Pancreas (tissue), 10 donors: ENCODE measurements at regions not wholly inside any gene's neighbourhood (a gene's known extent, or its start where the extent isn't known, plus 50 kb on each side); places are given as distances from the start of the nearest gene placed in this dataset.

Experiments used
- ATAC-seq, 4 donors: fragments of 200-7000 bp; cut with Tn5 transposase; one replicate each; pipeline versions ENCODE4 v1.8.0 to v1.9.1; 2020; ENCODE audit warnings: mild to moderate bottlenecking in 4 of 4, moderate library complexity in 4 of 4
- DNase-seq, 6 donors: peaks; one replicate each; pipeline ENCODE4 v3.0.0-alpha.2; 2020
- FAIRE-seq: peaks from 2 replicates; lab custom pipeline; 2012; peaks lifted over from hg19 to GRCh38; lab: Jason Lieb, UNC
- H3K27ac ChIP-seq, 4 donors: fragments of 200-600 bp; sonication (generic); 1 replicate in 3 of 4; 2 replicates in 1 of 4; pipeline versions ENCODE4 v1.5.0 to v1.8.0; 2020
- H3K27me3 ChIP-seq, 4 donors: fragments of 200-600 bp; one replicate each; pipeline ENCODE4 v1.8.0; 2021
- H3K36me3 ChIP-seq, 3 donors: fragments of 200-600 bp; sonication (generic) in 1 of 3; one replicate each; pipeline versions ENCODE4 v1.5.0 to v1.8.0; 2020 to 2021
- H3K4me1 ChIP-seq, 3 donors: fragments of 200-600 bp; one replicate each; pipeline ENCODE4 v1.8.0; 2021
- H3K4me3 ChIP-seq, 4 donors: fragments of 200-600 bp; sonication (generic) in 2 of 4; one replicate each; pipeline versions ENCODE4 v1.5.0 to v1.8.0; 2020 to 2021
- H3K9me3 ChIP-seq, 4 donors: fragments of 200-600 bp; one replicate each; pipeline ENCODE4 v1.8.0; 2021
- WGBS, 2 donors: extraction: QIAGEN DNeasy Blood & Tissue Kit; methylation state at CpG; one replicate each; pipeline ENCODE4 v1.1.7; 2013; 5-methylcytosine and 5-hydroxymethylcytosine counted together
- intact Hi-C, 3 donors: fragments of 100-400 bp; cut with DNase I; formaldehyde crosslinking; loops; one replicate each; pipeline versions ENCODE4 v1.11.1 to v1.14.2; 2022
- TF ChIP-seq, protein P1 (sequence below), 4 donors: fragments of 200-600 bp; sonication (generic) in 3 of 4; IDR thresholded peaks; one replicate each; pipeline versions ENCODE4 v1.5.0 to v1.8.0; 2021; ENCODE audit warnings: antibody characterized with exemption in 4 of 4
- donor health status: healthy with polysubstance abuse.
- donor health status: DM: no; HTN: no; CAD: no; lungs with moderate emphysema.
- donor health status: DM: no; HTN: no; CAD: no.
- donor health status: control.
- donor health status: control.
- donor health status: Bipolar disorder and iron deficiency.
- donor health status: DM: yes; HTN: yes; CAD: no.
- donor health status: DM: no; HTN: no; CAD: no.
- donor health status: DM: no; HTN: no; CAD: no.
- donor health status: DM: yes; HTN: yes; CAD: no.

DNA sequence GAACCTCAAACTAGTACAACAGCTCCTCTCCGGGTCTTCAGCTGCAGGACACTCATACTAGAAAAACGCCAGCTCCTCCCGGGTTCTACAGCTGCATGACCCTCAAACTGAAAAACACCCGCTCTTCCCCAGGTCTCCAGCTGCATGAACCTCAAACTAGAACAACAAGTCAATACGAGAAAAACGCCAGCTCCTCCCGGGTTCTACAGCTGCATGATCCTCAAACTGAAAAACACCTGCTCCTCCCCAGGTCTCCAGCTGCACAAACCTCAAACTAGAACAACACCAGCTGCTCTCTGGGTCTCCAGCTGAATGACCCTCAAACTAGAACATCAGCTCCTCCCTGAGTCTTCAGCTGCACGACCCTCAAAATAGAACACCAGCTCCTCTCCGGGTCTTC lies 315.0 kb upstream of the TFPI start:
- intact Hi-C loops = no loop called here
- H3K27ac ChIP-seq = no peak overlapping the region
- H3K4me1 ChIP-seq = no peaks in the 10 kb centered on the region
- TF ChIP-seq, protein P1, sequence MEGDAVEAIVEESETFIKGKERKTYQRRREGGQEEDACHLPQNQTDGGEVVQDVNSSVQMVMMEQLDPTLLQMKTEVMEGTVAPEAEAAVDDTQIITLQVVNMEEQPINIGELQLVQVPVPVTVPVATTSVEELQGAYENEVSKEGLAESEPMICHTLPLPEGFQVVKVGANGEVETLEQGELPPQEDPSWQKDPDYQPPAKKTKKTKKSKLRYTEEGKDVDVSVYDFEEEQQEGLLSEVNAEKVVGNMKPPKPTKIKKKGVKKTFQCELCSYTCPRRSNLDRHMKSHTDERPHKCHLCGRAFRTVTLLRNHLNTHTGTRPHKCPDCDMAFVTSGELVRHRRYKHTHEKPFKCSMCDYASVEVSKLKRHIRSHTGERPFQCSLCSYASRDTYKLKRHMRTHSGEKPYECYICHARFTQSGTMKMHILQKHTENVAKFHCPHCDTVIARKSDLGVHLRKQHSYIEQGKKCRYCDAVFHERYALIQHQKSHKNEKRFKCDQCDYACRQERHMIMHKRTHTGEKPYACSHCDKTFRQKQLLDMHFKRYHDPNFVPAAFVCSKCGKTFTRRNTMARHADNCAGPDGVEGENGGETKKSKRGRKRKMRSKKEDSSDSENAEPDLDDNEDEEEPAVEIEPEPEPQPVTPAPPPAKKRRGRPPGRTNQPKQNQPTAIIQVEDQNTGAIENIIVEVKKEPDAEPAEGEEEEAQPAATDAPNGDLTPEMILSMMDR (IDR thresholded peaks at IDR 0.05) = no peak
- WGBS, 2 donors = 67 to 69% methylated on average over 9 of the region's 9 CpGs
- H3K9me3 ChIP-seq = no peaks in the 10 kb centered on the region
- no peaks in the 10 kb centered on the region for H3K27me3 ChIP-seq
- ATAC-seq (no peak), DNase-seq (no peak), FAIRE-seq (no peak)
- no peaks in the 10 kb centered on the region for H3K36me3 ChIP-seq
- no peak overlapping the region for H3K4me3 ChIP-seq

DNA sequence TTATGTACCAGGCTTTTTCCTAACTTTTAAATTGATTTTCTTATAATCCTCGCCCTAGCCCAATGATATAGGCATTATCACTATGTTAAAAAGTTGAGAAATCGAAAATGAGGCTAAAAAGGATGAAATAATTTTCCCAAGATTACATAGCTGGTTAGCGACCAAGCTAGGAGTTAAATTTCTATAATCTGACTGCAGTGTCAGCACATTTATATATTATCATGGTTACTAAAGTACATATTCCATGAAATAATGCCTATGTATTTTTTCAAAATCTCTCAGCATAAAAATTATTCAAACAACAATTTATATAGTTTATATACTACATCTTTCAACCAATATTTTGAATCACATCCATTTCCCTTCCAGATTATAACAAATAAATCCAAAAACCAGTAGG lies 317.3 kb upstream of the TFPI start:
- TF ChIP-seq, protein P1 (IDR thresholded peaks at IDR 0.05) = no peak
- H3K36me3 ChIP-seq = no peaks in the 10 kb centered on the region
- intact Hi-C loops = no loop called here
- H3K4me3 ChIP-seq = no peak overlapping the region
- H3K4me1 ChIP-seq = no peaks in the 10 kb centered on the region
- no peaks in the 10 kb centered on the region for H3K9me3 ChIP-seq
- no peak for ATAC-seq
- H3K27me3 ChIP-seq = no peaks in the 10 kb centered on the region
- FAIRE-seq = no peak
- no peak for DNase-seq
- no peak overlapping the region for H3K27ac ChIP-seq
- WGBS, 2 donors = 85 to 93% methylated on average over 3 of the region's 3 CpGs

- DNase-seq (no peak), ATAC-seq (no peak), FAIRE-seq (no peak)
- Histone ChIP-seq H3K4me1 (no peaks in the 10 kb centered on the region), H3K9me3 (no peaks in the 10 kb centered on the region), H3K27ac (no peak overlapping the region), H3K27me3 (no peaks in the 10 kb centered on the region), H3K4me3 (no peak overlapping the region), H3K36me3 (no peaks in the 10 kb centered on the region)
- TF ChIP-seq, protein P1 (IDR thresholded peaks at IDR 0.05) = no peak
- intact Hi-C loops = no loop called here
- WGBS, 2 donors = 86 to 89% methylated on average over 2 of the region's 2 CpGs
These were observed 318.9 kb upstream of the TFPI start for GRCh38 chr2:187873132-187873531.

DNA sequence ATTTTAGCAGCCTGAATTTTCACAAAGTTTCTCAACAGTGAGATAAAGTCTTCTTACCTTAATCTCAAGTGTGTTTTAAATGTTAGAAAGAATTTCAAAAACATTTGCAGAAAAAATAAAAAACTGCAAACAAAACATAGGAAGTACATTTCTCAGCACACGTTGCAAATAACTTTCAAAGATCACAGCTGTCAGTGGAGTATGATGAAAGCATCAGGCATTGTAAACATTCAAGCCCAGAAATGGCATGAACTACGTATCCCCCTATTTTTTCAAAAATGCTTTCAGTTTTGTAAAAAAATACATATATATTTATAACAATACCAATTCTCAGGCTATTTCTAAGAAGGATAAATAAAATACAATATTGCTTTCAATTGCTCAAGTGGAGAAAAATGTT lies 320.6 kb upstream of the TFPI start:
- DNase-seq (no peak), FAIRE-seq (no peak), ATAC-seq (no peak)
- no peaks in the 10 kb centered on the region for H3K27me3 ChIP-seq
- intact Hi-C loops = no loop called here
- TF ChIP-seq, protein P1 (IDR thresholded peaks at IDR 0.05) = no peak
- WGBS, 2 donors = 66 to 75% methylated on average over 2 of the region's 2 CpGs
- H3K4me1 ChIP-seq = no peaks in the 10 kb centered on the region
- no peak overlapping the region for H3K27ac ChIP-seq
- no peak overlapping the region for H3K4me3 ChIP-seq
- H3K36me3 ChIP-seq = no peaks in the 10 kb centered on the region
- no peaks in the 10 kb centered on the region for H3K9me3 ChIP-seq

DNA sequence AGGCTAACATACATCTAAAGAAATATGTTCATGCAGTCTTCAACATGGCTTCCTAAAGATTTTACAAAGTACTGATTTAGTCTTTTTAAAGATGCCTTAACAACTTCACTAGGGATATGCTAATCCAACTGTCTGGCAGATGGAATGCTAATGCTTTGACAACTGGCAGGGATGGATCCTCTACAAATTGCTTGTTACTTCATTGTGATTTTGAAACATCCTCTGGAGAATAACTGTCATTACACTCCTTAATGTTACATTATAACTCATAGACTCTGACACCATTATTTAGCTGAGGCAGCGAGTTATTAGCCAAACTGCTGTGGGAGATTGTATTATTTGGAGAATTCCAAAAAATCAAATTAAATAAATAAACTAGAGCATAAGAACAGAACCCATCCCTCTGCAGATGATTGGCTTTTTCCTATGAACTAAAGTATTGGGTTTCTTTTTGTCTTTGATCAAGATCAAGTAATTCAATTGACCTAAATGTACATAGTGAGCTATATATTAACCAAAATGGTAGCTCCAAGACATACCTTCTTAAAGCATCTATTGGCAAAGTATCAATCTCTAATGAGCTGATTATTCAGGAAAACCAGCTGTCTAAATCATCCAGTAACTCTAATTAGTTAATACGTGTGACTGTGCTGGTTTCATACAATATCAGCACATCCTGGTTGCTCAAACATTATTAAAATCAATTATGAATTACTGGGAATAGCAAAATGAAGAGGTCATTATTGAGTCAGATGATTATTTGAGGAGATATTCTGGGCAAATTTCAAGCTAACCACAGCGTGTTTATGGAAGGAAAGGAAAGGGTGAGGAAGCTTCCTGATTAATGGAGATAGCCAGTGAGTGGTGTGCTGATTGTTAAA lies 321.3 kb upstream of the TFPI start:
- Histone ChIP-seq H3K27me3 (no peaks in the 10 kb centered on the region), H3K4me3 (no peak overlapping the region), H3K27ac (no peak overlapping the region), H3K36me3 (no peaks in the 10 kb centered on the region), H3K9me3 (no peaks in the 10 kb centered on the region), H3K4me1 (no peaks in the 10 kb centered on the region)
- WGBS, 2 donors = 83 to 84% methylated on average over 3 of the region's 3 CpGs
- ATAC-seq = no peak
- no peak for FAIRE-seq
- intact Hi-C loops = no loop called here
- DNase-seq = no peak
- TF ChIP-seq, protein P1 (IDR thresholded peaks at IDR 0.05) = no peak
